ENCODE measurements at regions not wholly inside any gene's neighbourhood (a gene's known extent, or its start where the extent isn't known, plus 50 kb on each side); places are given as distances from the start of the nearest gene placed in this dataset.
"Not testable (repeated sequence)": the region's sequence is repeated elsewhere in the genome, so short reads cannot be mapped to it uniquely, and the experiment has no call there.

- H3K36me3 Mint-ChIP-seq (ENCODE audit: low read depth); H3K27me3 Mint-ChIP-seq; H3K9me3 Mint-ChIP-seq; H3K4me1 Mint-ChIP-seq (ENCODE audit: low read depth); H3K4me3 Mint-ChIP-seq; H3K27ac Mint-ChIP-seq: not testable (repeated sequence)
Measured at GRCh38 chr18:28727189-28727588, 550.3 kb upstream of the CDH2 start.

- Mint-ChIP-seq H3K36me3 (ENCODE audit: low read depth) (no peaks in the 10 kb centered on the region), H3K4me1 (ENCODE audit: low read depth) (no peaks in the 10 kb centered on the region), H3K27me3 (no peaks in the 10 kb centered on the region), H3K9me3 (peaks cover 7% of the 10 kb centered on the region), H3K27ac (no peak overlapping the region), H3K4me3 (no peak overlapping the region)
Measured at GRCh38 chr18:28725876-28726275, 548.9 kb upstream of the CDH2 start.

DNA sequence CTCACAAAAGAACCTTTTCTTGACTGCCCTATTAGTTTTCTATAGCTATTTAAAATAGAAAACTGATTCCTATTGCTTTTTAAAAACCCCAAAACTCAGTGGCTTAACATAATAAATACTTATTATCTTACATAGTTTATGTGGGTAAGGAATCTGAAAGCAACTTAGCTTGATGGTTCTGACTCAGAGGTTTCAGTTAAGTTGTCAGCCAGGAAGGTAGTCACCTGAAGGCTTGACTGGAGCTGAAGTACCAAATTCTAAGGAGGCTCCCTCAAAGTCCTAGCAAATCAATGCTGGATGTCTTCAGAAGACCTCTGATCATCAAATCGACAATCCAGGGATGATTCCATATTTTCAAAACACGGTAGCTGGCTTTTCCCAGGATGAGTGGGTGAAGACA is 546.6 kb upstream of the CDH2 start:
- no peaks in the 10 kb centered on the region for H3K27me3 Mint-ChIP-seq
- no peaks in the 10 kb centered on the region for H3K36me3 Mint-ChIP-seq (ENCODE audit: low read depth)
- H3K4me3 Mint-ChIP-seq: no peak overlapping the region
- no peaks in the 10 kb centered on the region for H3K4me1 Mint-ChIP-seq (ENCODE audit: low read depth)
- H3K9me3 Mint-ChIP-seq: peaks cover 7% of the 10 kb centered on the region
- no peak overlapping the region for H3K27ac Mint-ChIP-seq

- Mint-ChIP-seq H3K4me1 (ENCODE audit: low read depth) (no peaks in the 10 kb centered on the region), H3K27me3 (no peaks in the 10 kb centered on the region), H3K36me3 (ENCODE audit: low read depth) (no peaks in the 10 kb centered on the region), H3K4me3 (no peak overlapping the region), H3K27ac (no peak overlapping the region), H3K9me3 (peaks cover 10% of the 10 kb centered on the region)
Measured at GRCh38 chr18:28718696-28719095, 541.8 kb upstream of the CDH2 start.

DNA sequence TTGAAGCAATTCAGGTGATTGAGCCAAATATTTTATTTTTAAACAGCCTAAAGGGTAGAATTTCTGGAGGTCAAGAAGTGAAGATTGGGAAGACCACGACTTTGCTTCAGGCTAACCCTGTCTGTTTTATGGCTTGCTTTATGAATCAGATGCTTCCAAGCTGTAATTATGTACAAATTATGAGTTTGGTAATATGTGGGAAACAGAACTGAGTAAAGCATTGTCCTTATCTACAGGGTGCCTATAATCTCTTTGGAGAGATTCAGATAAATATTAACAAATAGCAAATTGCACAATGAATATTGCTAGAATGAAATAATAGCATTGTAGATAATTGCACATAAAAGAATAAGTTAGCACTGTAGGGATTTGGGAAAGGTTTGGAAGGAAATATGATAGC is 539.4 kb upstream of the CDH2 start:
- Mint-ChIP-seq H3K9me3 (peaks cover 9% of the 10 kb centered on the region), H3K4me3 (no peak overlapping the region), H3K4me1 (ENCODE audit: low read depth) (no peaks in the 10 kb centered on the region), H3K27ac (no peak overlapping the region), H3K27me3 (no peaks in the 10 kb centered on the region), H3K36me3 (ENCODE audit: low read depth) (no peaks in the 10 kb centered on the region)

DNA sequence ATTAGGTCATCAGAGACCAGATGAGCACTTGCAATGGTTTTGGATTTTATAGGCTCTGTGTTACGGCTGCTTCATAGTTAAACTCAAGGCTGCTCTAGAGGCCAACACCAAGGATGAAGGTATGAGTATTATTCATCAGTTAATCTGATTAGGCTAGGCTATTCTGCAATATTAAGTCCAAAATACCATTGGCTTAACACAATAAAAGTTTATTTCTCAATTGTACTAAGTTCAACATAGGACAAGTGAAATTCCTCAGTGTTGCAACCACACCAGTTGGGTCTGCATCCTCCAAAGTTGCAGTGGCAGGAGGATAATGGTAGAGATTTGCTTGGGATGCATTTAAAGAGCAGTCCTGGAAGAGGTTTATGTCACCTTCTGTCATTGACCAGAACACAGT is 538.3 kb upstream of the CDH2 start:
- no peak overlapping the region for H3K4me3 Mint-ChIP-seq
- H3K36me3 Mint-ChIP-seq (ENCODE audit: low read depth): no peaks in the 10 kb centered on the region
- no peaks in the 10 kb centered on the region for H3K4me1 Mint-ChIP-seq (ENCODE audit: low read depth)
- no peaks in the 10 kb centered on the region for H3K27me3 Mint-ChIP-seq
- no peak overlapping the region for H3K27ac Mint-ChIP-seq
- peaks cover 5% of the 10 kb centered on the region for H3K9me3 Mint-ChIP-seq

DNA sequence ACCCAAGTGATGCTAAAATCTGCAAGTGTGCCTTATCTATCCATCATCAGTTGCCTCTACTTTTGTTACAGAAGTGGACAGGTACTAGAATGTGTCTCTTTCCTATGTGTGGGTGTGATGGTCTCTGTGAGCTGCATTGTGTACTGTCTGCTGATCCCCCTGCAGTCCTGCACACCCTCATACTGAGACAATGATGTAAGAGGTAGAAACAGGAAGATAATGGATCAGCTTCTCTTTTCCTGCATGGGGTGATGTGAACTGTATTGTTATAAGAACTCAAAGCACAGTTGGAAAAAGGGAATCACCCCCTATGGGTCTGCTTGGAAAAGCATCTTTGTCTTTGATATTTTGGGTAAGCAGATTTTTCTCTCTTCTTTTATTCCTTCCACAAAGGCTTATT is 537.6 kb upstream of the CDH2 start:
- no peaks in the 10 kb centered on the region for H3K27me3 Mint-ChIP-seq
- H3K36me3 Mint-ChIP-seq (ENCODE audit: low read depth): no peaks in the 10 kb centered on the region
- no peak overlapping the region for H3K27ac Mint-ChIP-seq
- no peak overlapping the region for H3K4me3 Mint-ChIP-seq
- H3K4me1 Mint-ChIP-seq (ENCODE audit: low read depth): no peaks in the 10 kb centered on the region
- peaks cover 5% of the 10 kb centered on the region for H3K9me3 Mint-ChIP-seq

- Mint-ChIP-seq H3K4me3 (no peak overlapping the region), H3K36me3 (ENCODE audit: low read depth) (no peaks in the 10 kb centered on the region), H3K27me3 (no peaks in the 10 kb centered on the region), H3K4me1 (ENCODE audit: low read depth) (no peaks in the 10 kb centered on the region), H3K27ac (no peak overlapping the region), H3K9me3 (peaks cover 5% of the 10 kb centered on the region)
Measured at GRCh38 chr18:28712796-28713425, 536.0 kb upstream of the CDH2 start.

- H3K27me3 Mint-ChIP-seq: no peaks in the 10 kb centered on the region
- no peak overlapping the region for H3K27ac Mint-ChIP-seq
- no peaks in the 10 kb centered on the region for H3K36me3 Mint-ChIP-seq (ENCODE audit: low read depth)
- H3K4me1 Mint-ChIP-seq (ENCODE audit: low read depth): no peaks in the 10 kb centered on the region
- no peak overlapping the region for H3K4me3 Mint-ChIP-seq
- H3K9me3 Mint-ChIP-seq: peaks cover 5% of the 10 kb centered on the region
Measured at GRCh38 chr18:28712172-28712571, 535.2 kb upstream of the CDH2 start.

DNA sequence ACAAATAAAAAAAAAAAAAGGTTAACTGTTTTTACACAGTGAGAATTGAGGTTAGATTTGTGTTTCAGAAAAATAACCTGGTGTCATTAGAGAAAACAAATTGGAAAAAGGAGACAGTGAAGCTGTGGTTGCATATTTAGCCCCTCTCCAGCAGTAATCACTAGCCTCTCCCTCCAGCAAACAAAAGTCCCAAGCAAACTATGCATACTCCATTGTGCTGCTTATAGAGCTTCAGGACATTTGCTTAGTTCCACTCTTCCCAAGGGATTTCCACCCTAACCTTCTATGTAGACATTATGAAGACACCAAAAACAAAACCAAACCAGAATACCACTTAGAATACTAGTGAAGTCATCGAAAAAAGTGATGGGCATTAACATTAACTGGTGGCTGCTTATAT is 534.2 kb upstream of the CDH2 start:
- Mint-ChIP-seq H3K4me3 (no peak overlapping the region), H3K4me1 (ENCODE audit: low read depth) (no peaks in the 10 kb centered on the region), H3K27me3 (no peaks in the 10 kb centered on the region), H3K36me3 (ENCODE audit: low read depth) (no peaks in the 10 kb centered on the region), H3K27ac (no peak overlapping the region), H3K9me3 (peaks cover 8% of the 10 kb centered on the region)

GRCh38 chr18:28707006-28707405 is 530.1 kb upstream of the CDH2 start:
- H3K27ac Mint-ChIP-seq: no peak overlapping the region
- H3K9me3 Mint-ChIP-seq: peaks cover 3% of the 10 kb centered on the region
- H3K36me3 Mint-ChIP-seq (ENCODE audit: low read depth): no peaks in the 10 kb centered on the region
- no peaks in the 10 kb centered on the region for H3K27me3 Mint-ChIP-seq
- H3K4me1 Mint-ChIP-seq (ENCODE audit: low read depth): no peaks in the 10 kb centered on the region
- no peak overlapping the region for H3K4me3 Mint-ChIP-seq

DNA sequence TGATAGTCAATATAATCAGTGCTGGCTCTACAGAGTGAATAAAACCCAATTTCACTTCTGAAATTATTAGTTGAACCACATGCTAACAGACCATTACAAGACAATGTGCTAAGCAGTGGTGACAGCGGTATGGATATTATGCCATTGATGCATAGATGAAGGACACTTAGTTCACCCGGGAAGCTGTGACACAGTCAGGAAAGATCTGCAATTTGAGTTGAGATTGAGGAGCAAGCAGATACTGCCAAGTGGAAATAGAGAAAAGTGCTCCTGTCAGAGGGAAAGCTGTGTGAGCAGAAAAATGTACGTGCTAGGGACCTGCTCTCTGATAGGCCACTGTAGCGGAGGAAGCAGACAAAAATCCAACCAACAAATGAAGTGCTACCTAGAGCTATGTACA is 529.5 kb upstream of the CDH2 start:
- Mint-ChIP-seq H3K27me3 (no peaks in the 10 kb centered on the region), H3K27ac (no peak overlapping the region), H3K4me3 (no peak overlapping the region), H3K4me1 (ENCODE audit: low read depth) (no peaks in the 10 kb centered on the region), H3K36me3 (ENCODE audit: low read depth) (no peaks in the 10 kb centered on the region), H3K9me3 (peaks cover 3% of the 10 kb centered on the region)

DNA sequence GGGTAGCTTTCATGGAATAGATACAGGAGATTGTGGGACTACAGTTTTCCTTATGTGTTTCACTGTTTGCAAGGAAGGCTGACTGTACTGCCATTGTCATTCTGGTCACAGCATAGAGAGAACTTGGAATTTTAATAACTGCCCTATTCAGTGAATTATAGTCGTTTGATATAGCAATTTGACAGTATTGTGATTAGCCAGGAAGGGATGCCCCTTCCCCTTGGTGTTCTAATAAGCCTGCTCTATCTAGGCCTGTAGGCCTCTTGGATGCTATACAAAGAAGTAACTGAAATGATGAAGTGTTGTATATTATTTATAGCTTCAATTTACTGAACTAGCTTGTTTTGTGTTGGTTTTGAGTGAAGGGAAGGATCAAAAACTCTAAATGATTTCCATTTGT is 528.6 kb upstream of the CDH2 start:
- Mint-ChIP-seq H3K9me3 (peaks cover 3% of the 10 kb centered on the region), H3K27ac (no peak overlapping the region), H3K4me3 (no peak overlapping the region), H3K27me3 (no peaks in the 10 kb centered on the region), H3K36me3 (ENCODE audit: low read depth) (no peaks in the 10 kb centered on the region), H3K4me1 (ENCODE audit: low read depth) (no peaks in the 10 kb centered on the region)

- Mint-ChIP-seq H3K27ac (no peak overlapping the region), H3K27me3 (no peaks in the 10 kb centered on the region), H3K9me3 (no peaks in the 10 kb centered on the region), H3K4me1 (ENCODE audit: low read depth) (no peaks in the 10 kb centered on the region), H3K4me3 (no peak overlapping the region), H3K36me3 (ENCODE audit: low read depth) (no peaks in the 10 kb centered on the region)
Measured at GRCh38 chr18:28692337-28692736, 515.4 kb upstream of the CDH2 start.

DNA sequence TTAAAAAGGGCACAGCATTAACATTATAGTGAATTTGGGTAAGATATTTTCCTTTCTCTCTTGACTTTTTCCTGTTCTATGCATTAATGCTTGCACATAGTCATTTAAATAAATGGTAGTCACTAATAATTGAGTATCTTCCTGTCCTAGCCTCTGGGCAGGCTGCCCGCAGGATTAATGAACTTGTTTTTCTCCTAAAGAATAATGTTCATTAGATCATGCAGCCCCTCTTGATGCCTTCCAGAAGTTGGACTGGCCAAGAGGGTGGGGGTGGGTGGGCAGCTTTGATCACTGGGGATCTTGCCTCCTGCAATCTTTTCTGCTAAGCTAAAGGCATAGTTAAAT is 514.5 kb upstream of the CDH2 start:
- Mint-ChIP-seq H3K9me3 (no peaks in the 10 kb centered on the region), H3K4me3 (no peak overlapping the region), H3K36me3 (ENCODE audit: low read depth) (no peaks in the 10 kb centered on the region), H3K27me3 (no peaks in the 10 kb centered on the region), H3K27ac (no peak overlapping the region), H3K4me1 (ENCODE audit: low read depth) (no peaks in the 10 kb centered on the region)

GRCh38 chr18:28690836-28691495 is 514.0 kb upstream of the CDH2 start:
- H3K4me3 Mint-ChIP-seq: no peak overlapping the region
- no peaks in the 10 kb centered on the region for H3K36me3 Mint-ChIP-seq (ENCODE audit: low read depth)
- H3K9me3 Mint-ChIP-seq: no peaks in the 10 kb centered on the region
- no peaks in the 10 kb centered on the region for H3K27me3 Mint-ChIP-seq
- H3K4me1 Mint-ChIP-seq (ENCODE audit: low read depth): no peaks in the 10 kb centered on the region
- no peak overlapping the region for H3K27ac Mint-ChIP-seq
